ENCODE measurements at regions not wholly inside any gene's neighbourhood (a gene's known extent, or its start where the extent isn't known, plus 50 kb on each side); places are given as distances from the start of the nearest gene placed in this dataset.

- no peak for TF ChIP-seq POLR2A (IDR thresholded peaks at IDR 0.05; ENCODE audit: low read depth, low read length)
- no peak for TF ChIP-seq TAF1 (IDR thresholded peaks at IDR 0.05; ENCODE audit: borderline replicate concordance, low read depth, low read length)
- TF ChIP-seq POLR2AphosphoS5 (IDR thresholded peaks at IDR 0.05; ENCODE audit: low read depth, low read length), result no peak
These were observed 65.2 kb upstream of the KCNE2 start for GRCh38 chr21:34298534-34299167.

All from GM12892 (cell line).